ENCODE measurements at regions not wholly inside any gene's neighbourhood (a gene's known extent, or its start where the extent isn't known, plus 50 kb on each side); places are given as distances from the start of the nearest gene placed in this dataset.

DNA sequence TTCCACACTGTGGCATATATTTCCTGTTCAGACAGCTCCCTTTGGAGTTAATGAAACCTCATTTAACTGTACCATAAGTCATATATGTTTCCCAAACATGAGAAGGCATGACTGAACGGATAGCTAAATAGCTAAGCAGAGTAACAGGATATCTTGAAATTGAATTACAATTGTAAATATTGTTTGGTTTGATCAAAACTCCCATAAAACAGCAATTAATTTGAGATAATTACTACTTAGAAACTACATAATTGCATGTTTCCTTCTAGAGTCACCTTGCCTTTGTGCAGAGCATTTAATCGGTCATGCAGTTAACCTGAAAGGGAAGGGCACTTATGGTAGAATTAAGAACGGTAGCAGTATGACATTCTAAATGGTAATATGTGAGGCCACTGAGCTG is 179.0 kb upstream of the MAP3K7 start:
- Histone ChIP-seq H3K79me2 (ENCODE audit: low read length) (no peaks in the 10 kb centered on the region), H3K36me3 (replicated peaks; ENCODE audit: low read depth, low read length) (no peaks in the 10 kb centered on the region), H3K4me2 (ENCODE audit: low read length) (no peak overlapping the region), H2AFZ (ENCODE audit: low read depth, low read length) (no peak overlapping the region), H3K27me3 (ENCODE audit: low read depth, low read length) (no peaks in the 10 kb centered on the region), H3K27ac (ENCODE audit: low read length) (no peak overlapping the region), H4K20me1 (ENCODE audit: insufficient read depth, low read length) (no peaks in the 10 kb centered on the region), H3K4me3 (ENCODE audit: low read length) (no peak overlapping the region), H3K4me1 (ENCODE audit: low read length) (no peaks in the 10 kb centered on the region), H3K9me3 (ENCODE audit: insufficient read depth, low read length) (no peaks in the 10 kb centered on the region), H3K9ac (ENCODE audit: low read length) (no peak overlapping the region)
- no peak for TF ChIP-seq EZH2phosphoT487 (IDR thresholded peaks at IDR 0.05; ENCODE audit: low read depth)
- TF ChIP-seq, protein P1, sequence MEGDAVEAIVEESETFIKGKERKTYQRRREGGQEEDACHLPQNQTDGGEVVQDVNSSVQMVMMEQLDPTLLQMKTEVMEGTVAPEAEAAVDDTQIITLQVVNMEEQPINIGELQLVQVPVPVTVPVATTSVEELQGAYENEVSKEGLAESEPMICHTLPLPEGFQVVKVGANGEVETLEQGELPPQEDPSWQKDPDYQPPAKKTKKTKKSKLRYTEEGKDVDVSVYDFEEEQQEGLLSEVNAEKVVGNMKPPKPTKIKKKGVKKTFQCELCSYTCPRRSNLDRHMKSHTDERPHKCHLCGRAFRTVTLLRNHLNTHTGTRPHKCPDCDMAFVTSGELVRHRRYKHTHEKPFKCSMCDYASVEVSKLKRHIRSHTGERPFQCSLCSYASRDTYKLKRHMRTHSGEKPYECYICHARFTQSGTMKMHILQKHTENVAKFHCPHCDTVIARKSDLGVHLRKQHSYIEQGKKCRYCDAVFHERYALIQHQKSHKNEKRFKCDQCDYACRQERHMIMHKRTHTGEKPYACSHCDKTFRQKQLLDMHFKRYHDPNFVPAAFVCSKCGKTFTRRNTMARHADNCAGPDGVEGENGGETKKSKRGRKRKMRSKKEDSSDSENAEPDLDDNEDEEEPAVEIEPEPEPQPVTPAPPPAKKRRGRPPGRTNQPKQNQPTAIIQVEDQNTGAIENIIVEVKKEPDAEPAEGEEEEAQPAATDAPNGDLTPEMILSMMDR (IDR thresholded peaks at IDR 0.05; ENCODE audit: low read depth, low read length), result no peak

DNA sequence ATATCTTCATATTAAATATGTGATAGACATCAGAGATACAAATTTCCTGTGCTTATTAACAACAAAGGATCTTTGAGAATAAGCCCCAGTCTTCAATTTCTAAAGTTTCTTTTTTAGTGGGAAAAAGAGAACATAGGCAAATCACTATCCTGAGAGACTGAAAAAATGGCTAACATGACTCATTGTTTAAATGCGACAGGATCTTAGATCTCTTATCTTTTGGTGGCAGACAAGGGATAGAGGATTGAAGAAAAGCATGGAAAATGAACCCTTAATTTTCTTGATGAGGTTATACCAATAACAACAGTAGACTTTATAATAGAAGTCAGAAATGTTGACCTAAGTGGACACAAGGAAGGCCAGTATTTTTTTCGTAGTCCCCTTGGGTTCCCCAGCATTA is 178.6 kb upstream of the MAP3K7 start:
- no peaks in the 10 kb centered on the region for H3K9me3 ChIP-seq (ENCODE audit: insufficient read depth, low read length)
- no peak overlapping the region for H3K4me3 ChIP-seq (ENCODE audit: low read length)
- no peak overlapping the region for H2AFZ ChIP-seq (ENCODE audit: low read depth, low read length)
- H3K9ac ChIP-seq (ENCODE audit: low read length), result no peak overlapping the region
- H3K27ac ChIP-seq (ENCODE audit: low read length), result no peak overlapping the region
- no peaks in the 10 kb centered on the region for H4K20me1 ChIP-seq (ENCODE audit: insufficient read depth, low read length)
- H3K36me3 ChIP-seq (replicated peaks; ENCODE audit: low read depth, low read length), result no peaks in the 10 kb centered on the region
- no peaks in the 10 kb centered on the region for H3K27me3 ChIP-seq (ENCODE audit: low read depth, low read length)
- TF ChIP-seq EZH2phosphoT487 (IDR thresholded peaks at IDR 0.05; ENCODE audit: low read depth), result no peak
- TF ChIP-seq, protein P1 (IDR thresholded peaks at IDR 0.05; ENCODE audit: low read depth, low read length), result no peak
- H3K79me2 ChIP-seq (ENCODE audit: low read length), result no peaks in the 10 kb centered on the region
- H3K4me1 ChIP-seq (ENCODE audit: low read length), result no peaks in the 10 kb centered on the region
- no peak overlapping the region for H3K4me2 ChIP-seq (ENCODE audit: low read length)

DNA sequence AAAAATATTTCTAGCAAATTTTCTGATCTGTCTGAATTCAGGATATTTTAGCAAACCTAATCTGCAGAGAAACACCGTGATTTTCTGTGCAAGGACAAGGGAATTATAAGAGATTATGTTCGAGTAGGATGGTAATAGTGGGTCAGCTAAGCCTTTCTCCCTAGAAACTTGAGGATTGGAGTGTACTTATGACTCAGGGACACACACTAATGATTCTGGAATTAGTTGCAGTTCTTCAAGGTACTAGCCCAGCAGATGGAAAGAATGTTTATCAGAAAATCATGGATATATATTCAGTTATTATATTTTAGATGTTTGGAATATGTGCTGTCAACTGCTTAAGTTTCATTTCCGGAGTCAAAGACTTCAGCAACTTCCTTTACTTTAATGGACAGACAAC is 177.1 kb upstream of the MAP3K7 start:
- H3K4me2 ChIP-seq (ENCODE audit: low read length), result no peak overlapping the region
- no peaks in the 10 kb centered on the region for H3K27me3 ChIP-seq (ENCODE audit: low read depth, low read length)
- H4K20me1 ChIP-seq (ENCODE audit: insufficient read depth, low read length), result no peaks in the 10 kb centered on the region

DNA sequence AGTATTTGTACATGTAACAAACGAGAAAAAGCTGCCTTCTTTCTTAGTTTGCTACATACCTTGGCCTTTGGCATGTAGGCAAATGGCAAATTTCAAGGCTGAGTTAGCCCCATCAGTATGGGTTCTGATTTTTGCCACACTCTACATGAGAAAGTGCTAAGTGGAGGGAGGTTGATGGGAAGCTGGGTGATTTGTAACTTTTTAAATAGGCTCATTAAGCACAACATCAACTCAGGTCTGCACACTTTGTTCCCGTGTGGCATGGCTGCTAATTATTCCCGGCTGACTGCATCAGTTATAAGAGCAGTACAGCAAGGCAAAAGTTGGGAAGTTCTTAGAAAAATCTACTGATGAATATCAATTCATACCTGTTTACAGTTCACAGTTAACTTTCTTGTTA is 172.8 kb upstream of the MAP3K7 start:
- Histone ChIP-seq H3K9me3 (ENCODE audit: insufficient read depth, low read length) (no peaks in the 10 kb centered on the region), H3K27ac (ENCODE audit: low read length) (no peak overlapping the region), H4K20me1 (ENCODE audit: insufficient read depth, low read length) (no peaks in the 10 kb centered on the region), H3K36me3 (replicated peaks; ENCODE audit: low read depth, low read length) (no peaks in the 10 kb centered on the region), H3K4me3 (ENCODE audit: low read length) (no peak overlapping the region), H2AFZ (ENCODE audit: low read depth, low read length) (no peak overlapping the region), H3K9ac (ENCODE audit: low read length) (no peak overlapping the region), H3K27me3 (ENCODE audit: low read depth, low read length) (no peaks in the 10 kb centered on the region), H3K4me1 (ENCODE audit: low read length) (no peaks in the 10 kb centered on the region), H3K4me2 (ENCODE audit: low read length) (no peak overlapping the region), H3K79me2 (ENCODE audit: low read length) (no peaks in the 10 kb centered on the region)
- TF ChIP-seq, protein P1 (IDR thresholded peaks at IDR 0.05; ENCODE audit: low read depth, low read length), result no peak
- TF ChIP-seq EZH2phosphoT487 (IDR thresholded peaks at IDR 0.05; ENCODE audit: low read depth), result no peak

More for the DNA sequence above, 177.1 kb upstream of the MAP3K7 start:
- no peaks in the 10 kb centered on the region for H3K4me1 ChIP-seq (ENCODE audit: low read length)
- H3K79me2 ChIP-seq (ENCODE audit: low read length), result no peaks in the 10 kb centered on the region
- no peak overlapping the region for H2AFZ ChIP-seq (ENCODE audit: low read depth, low read length)
- no peaks in the 10 kb centered on the region for H3K9me3 ChIP-seq (ENCODE audit: insufficient read depth, low read length)
- H3K27ac ChIP-seq (ENCODE audit: low read length), result no peak overlapping the region
- no peaks in the 10 kb centered on the region for H3K36me3 ChIP-seq (replicated peaks; ENCODE audit: low read depth, low read length)
- TF ChIP-seq, protein P1 (IDR thresholded peaks at IDR 0.05; ENCODE audit: low read depth, low read length), result no peak
- no peak for TF ChIP-seq EZH2phosphoT487 (IDR thresholded peaks at IDR 0.05; ENCODE audit: low read depth)
- no peak overlapping the region for H3K9ac ChIP-seq (ENCODE audit: low read length)
- no peak overlapping the region for H3K4me3 ChIP-seq (ENCODE audit: low read length)

Measured in OCI-LY3 (cell line).